ENCODE measurements at regions not wholly inside any gene's neighbourhood (a gene's known extent, or its start where the extent isn't known, plus 50 kb on each side); places are given as distances from the start of the nearest gene placed in this dataset.

DNA sequence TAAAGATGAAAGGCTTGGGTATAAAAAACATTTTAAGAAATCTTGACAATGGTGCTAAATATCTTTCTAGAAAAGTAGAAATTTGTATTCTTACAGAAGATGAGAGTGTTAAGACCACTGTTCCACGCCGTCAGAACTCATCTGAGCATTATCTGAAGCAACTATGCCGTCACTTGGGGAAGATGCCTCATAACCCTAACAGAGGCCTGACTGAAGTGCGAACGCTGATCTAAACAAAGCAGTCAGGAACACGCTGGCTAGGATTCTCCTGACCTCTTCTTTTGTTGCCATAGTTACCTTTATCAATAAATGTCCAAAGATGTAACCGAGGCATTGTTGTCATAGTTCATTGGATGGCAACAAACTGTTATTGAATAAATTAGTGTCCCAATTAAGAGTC is 612.4 kb downstream of the LTN1 start:
- H3K4me1 ChIP-seq (ENCODE audit: control insufficient read depth in 5 of 5, insufficient read depth in 5 of 5, low read length in 5 of 5), result peaks cover 0 to 3% (median 0%) of the 10 kb centered on the region in 5 donors
- no peak overlapping the region for H3K27ac ChIP-seq (ENCODE audit: low read depth in 1 of 2, low read length in 1 of 2)
- no peak overlapping the region for H3K4me3 ChIP-seq
- H3K27me3 ChIP-seq (ENCODE audit: control insufficient read depth in 3 of 3, insufficient read depth in 3 of 3, low read length in 2 of 3), result no peaks in the 10 kb centered on the region
- no peak overlapping the region for H3K9ac ChIP-seq (ENCODE audit: insufficient read depth in 1 of 2, low read length in 2 of 2)
- DNase-seq (no peak), ATAC-seq (ENCODE audit: insufficient read depth, low FRiP score) (no peak)
- TF ChIP-seq, protein P1, sequence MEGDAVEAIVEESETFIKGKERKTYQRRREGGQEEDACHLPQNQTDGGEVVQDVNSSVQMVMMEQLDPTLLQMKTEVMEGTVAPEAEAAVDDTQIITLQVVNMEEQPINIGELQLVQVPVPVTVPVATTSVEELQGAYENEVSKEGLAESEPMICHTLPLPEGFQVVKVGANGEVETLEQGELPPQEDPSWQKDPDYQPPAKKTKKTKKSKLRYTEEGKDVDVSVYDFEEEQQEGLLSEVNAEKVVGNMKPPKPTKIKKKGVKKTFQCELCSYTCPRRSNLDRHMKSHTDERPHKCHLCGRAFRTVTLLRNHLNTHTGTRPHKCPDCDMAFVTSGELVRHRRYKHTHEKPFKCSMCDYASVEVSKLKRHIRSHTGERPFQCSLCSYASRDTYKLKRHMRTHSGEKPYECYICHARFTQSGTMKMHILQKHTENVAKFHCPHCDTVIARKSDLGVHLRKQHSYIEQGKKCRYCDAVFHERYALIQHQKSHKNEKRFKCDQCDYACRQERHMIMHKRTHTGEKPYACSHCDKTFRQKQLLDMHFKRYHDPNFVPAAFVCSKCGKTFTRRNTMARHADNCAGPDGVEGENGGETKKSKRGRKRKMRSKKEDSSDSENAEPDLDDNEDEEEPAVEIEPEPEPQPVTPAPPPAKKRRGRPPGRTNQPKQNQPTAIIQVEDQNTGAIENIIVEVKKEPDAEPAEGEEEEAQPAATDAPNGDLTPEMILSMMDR (IDR thresholded peaks at IDR 0.05; ENCODE audit: control extremely low read depth, extremely low read depth), result no peak
- H3K36me3 ChIP-seq (ENCODE audit: control insufficient read depth in 4 of 4, insufficient read depth in 4 of 4, low read length in 4 of 4), result no peaks in the 10 kb centered on the region
- H3K9me3 ChIP-seq (ENCODE audit: control insufficient read depth in 4 of 4, insufficient read depth in 3 of 4, low read length in 3 of 4), result peaks cover 0 to 3% (median 0%) of the 10 kb centered on the region in 4 donors
- 85 to 90% methylated on average over 7 of the region's 7 CpGs for WGBS, 2 donors

DNA sequence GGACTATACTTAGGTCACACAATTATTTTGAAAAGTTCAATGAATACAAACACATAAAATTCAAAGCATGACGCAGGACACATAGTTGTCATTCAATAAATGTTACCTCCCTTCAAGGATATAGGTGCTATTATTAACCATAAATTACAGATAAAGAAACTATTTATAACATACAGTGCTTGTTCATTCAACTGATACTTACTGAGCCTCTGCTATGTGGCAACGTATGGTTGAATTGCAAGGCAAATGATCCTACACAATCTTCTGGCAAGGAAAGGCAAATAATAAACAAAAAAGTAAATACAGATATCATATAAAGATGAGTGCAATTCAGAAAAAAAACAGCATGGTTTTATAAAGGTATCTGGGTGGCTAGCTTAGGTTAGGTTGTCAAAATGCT is 614.7 kb downstream of the LTN1 start:
- TF ChIP-seq, protein P1 (IDR thresholded peaks at IDR 0.05; ENCODE audit: control extremely low read depth, extremely low read depth), result no peak
- Histone ChIP-seq H3K27me3 (ENCODE audit: control insufficient read depth in 3 of 3, insufficient read depth in 3 of 3, low read length in 2 of 3) (no peaks in the 10 kb centered on the region), H3K9ac (ENCODE audit: insufficient read depth in 1 of 2, low read length in 2 of 2) (no peak overlapping the region), H3K36me3 (ENCODE audit: control insufficient read depth in 4 of 4, insufficient read depth in 4 of 4, low read length in 4 of 4) (no peaks in the 10 kb centered on the region), H3K27ac (ENCODE audit: low read depth in 1 of 2, low read length in 1 of 2) (no peak overlapping the region), H3K4me1 (ENCODE audit: control insufficient read depth in 5 of 5, insufficient read depth in 5 of 5, low read length in 5 of 5) (peaks cover 0 to 3% (median 0%) of the 10 kb centered on the region in 5 donors), H3K4me3 (no peak overlapping the region), H3K9me3 (ENCODE audit: control insufficient read depth in 4 of 4, insufficient read depth in 3 of 4, low read length in 3 of 4) (peaks cover 0 to 3% (median 0%) of the 10 kb centered on the region in 4 donors)
- WGBS, 2 donors, result 87 to 94% methylated on average over 2 of the region's 2 CpGs
- DNase-seq (no peak), ATAC-seq (ENCODE audit: insufficient read depth, low FRiP score) (no peak)

DNA sequence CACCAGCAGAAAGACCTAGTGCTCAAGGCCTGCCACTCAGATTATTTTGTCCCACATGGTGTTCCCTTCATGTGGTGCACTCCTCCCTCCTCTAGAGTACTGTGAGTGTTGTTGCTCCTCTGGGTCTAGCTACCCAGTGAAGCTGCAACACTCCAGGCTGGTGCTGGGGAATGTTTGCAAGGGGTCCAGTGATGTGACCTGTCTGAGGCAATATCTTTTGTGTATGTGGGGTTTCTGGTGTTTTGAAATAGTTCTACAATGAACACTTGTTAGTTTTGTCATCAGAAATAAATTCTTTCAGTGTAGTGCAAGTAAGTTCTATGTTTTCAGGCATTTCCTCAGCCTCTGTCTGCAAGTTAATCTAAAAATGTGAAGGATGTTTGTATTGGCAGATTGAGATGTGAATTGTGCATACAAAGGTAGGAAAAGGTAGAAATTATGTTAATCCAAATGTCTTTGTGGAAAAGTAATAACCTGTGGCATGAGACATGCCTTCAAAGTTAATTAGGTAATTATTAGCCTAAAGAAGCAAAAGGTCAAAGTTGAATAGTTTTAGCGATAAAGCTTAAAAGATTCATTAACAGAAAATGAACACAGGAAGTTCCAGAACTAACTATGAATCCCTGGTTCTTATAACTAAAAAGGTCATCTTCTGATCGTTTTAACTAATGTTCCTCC is 616.8 kb downstream of the LTN1 start:
- H3K27me3 ChIP-seq (ENCODE audit: control insufficient read depth in 3 of 3, insufficient read depth in 3 of 3, low read length in 2 of 3), result no peaks in the 10 kb centered on the region
- H3K4me1 ChIP-seq (ENCODE audit: control insufficient read depth in 5 of 5, insufficient read depth in 5 of 5, low read length in 5 of 5), result peaks cover 0 to 3% (median 0%) of the 10 kb centered on the region in 5 donors
- H3K9me3 ChIP-seq (ENCODE audit: control insufficient read depth in 4 of 4, insufficient read depth in 3 of 4, low read length in 3 of 4), result peaks cover 0 to 6% (median 1%) of the 10 kb centered on the region in 4 donors
- no peak for DNase-seq
- H3K27ac ChIP-seq (ENCODE audit: low read depth in 1 of 2, low read length in 1 of 2), result no peak overlapping the region
- no peak for ATAC-seq (ENCODE audit: insufficient read depth, low FRiP score)
- no peak overlapping the region for H3K9ac ChIP-seq (ENCODE audit: insufficient read depth in 1 of 2, low read length in 2 of 2)
- 69 to 83% methylated on average over 2 of the region's 2 CpGs for WGBS, 2 donors
- no peak overlapping the region for H3K4me3 ChIP-seq
- H3K36me3 ChIP-seq (ENCODE audit: control insufficient read depth in 4 of 4, insufficient read depth in 4 of 4, low read length in 4 of 4), result no peaks in the 10 kb centered on the region
- TF ChIP-seq, protein P1 (IDR thresholded peaks at IDR 0.05; ENCODE audit: control extremely low read depth, extremely low read depth), result no peak

DNA sequence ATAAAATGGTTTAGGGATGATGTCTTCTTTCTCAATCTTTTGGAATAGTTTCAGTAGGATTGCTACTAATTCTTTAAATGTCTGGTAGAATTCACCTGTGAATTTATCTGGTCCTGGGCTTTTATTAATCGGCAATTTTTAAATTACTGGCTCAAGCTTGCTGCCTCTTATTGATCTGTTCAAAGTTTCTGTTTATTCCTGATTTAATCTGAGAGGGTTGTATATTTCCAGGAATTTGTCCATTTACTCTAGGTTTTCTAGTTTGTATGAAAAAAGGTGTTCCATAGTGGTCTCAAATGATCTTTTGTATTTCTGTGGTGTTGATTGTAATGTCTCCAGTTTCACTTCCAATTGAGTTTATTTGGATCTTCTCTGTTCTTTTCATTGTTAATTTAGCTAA is 617.8 kb downstream of the LTN1 start:
- WGBS, 2 donors, result 98 to 99% methylated on average over 1 of the region's 1 CpG
- ATAC-seq (ENCODE audit: insufficient read depth, low FRiP score) (no peak), DNase-seq (no peak)
- Histone ChIP-seq H3K27ac (ENCODE audit: low read depth in 1 of 2, low read length in 1 of 2) (no peak overlapping the region), H3K4me1 (ENCODE audit: control insufficient read depth in 5 of 5, insufficient read depth in 5 of 5, low read length in 5 of 5) (peaks cover 0 to 3% (median 0%) of the 10 kb centered on the region in 5 donors), H3K9me3 (ENCODE audit: control insufficient read depth in 4 of 4, insufficient read depth in 3 of 4, low read length in 3 of 4) (peaks cover 0 to 6% (median 1%) of the 10 kb centered on the region in 4 donors), H3K4me3 (no peak overlapping the region), H3K9ac (ENCODE audit: insufficient read depth in 1 of 2, low read length in 2 of 2) (no peak overlapping the region), H3K27me3 (ENCODE audit: control insufficient read depth in 3 of 3, insufficient read depth in 3 of 3, low read length in 2 of 3) (no peaks in the 10 kb centered on the region), H3K36me3 (ENCODE audit: control insufficient read depth in 4 of 4, insufficient read depth in 4 of 4, low read length in 4 of 4) (no peaks in the 10 kb centered on the region)
- TF ChIP-seq, protein P1 (IDR thresholded peaks at IDR 0.05; ENCODE audit: control extremely low read depth, extremely low read depth), result no peak

Data from lung (tissue), 11 donors.